CD4-positive, alpha-beta T cell (primary cell): ENCODE measurements at regions not wholly inside any gene's neighbourhood (a gene's known extent, or its start where the extent isn't known, plus 50 kb on each side); places are given as distances from the start of the nearest gene placed in this dataset.

Experiments
- ATAC-seq: fragments of 200-7000 bp; cut with Tn5 transposase; one replicate; pipeline ENCODE4 v1.10.0; 2022; ENCODE audit warnings: mild to moderate bottlenecking; ENCODE audit not compliant: poor library complexity
- CTCF ChIA-PET: fragments of 350-600 bp; sonication (Branson Sonifier 250); formaldehyde crosslinking; loops from one replicate; lab custom pipeline; 2021; ENCODE audit warnings: antibody characterized with exemption, inconsistent platforms; lab: Charles Lee
- POLR2A ChIA-PET: fragments of 350-600 bp; sonication (Branson Sonifier 250); formaldehyde crosslinking; loops from one replicate; lab custom pipeline; 2021; ENCODE audit warnings: antibody characterized with exemption, inconsistent platforms; lab: Charles Lee
- DNase-seq, 14 experiments: peaks; one replicate each; pipeline ENCODE4 v3.0.0-alpha.2; 2013 to 2020; ENCODE audit warnings: mixed read lengths in 2 of 14
- H3K27ac ChIP-seq, 2 donors: one replicate each; pipeline versions ENCODE4 v1.5.1 to v1.7.0; 2013; ENCODE audit warnings: low read length in 2 of 2, low read depth in 1 of 2, mild to moderate bottlenecking in 1 of 2
- H3K27me3 ChIP-seq, 2 experiments: 1 replicate in 1 of 2; 2 replicates in 1 of 2; pipeline versions ENCODE4 v1.6.1 to v1.7.0; 2013; ENCODE audit warnings: low read length in 2 of 2, control low read depth in 1 of 2, mild to moderate bottlenecking in 1 of 2, moderate library complexity in 1 of 2; ENCODE audit not compliant: insufficient read depth in 2 of 2, control insufficient read depth in 1 of 2
- H3K36me3 ChIP-seq: one replicate; pipeline ENCODE4 v1.6.1; 2013; ENCODE audit warnings: low read length, control low read depth; ENCODE audit not compliant: insufficient read depth
- H3K4me1 ChIP-seq: one replicate; pipeline ENCODE4 v1.6.1; 2013; ENCODE audit warnings: low read length, control low read depth; ENCODE audit not compliant: insufficient read depth
- H3K4me3 ChIP-seq: one replicate; pipeline ENCODE4 v1.5.1; 2013; ENCODE audit warnings: mild to moderate bottlenecking, low read length, moderate library complexity
- H3K9me3 ChIP-seq, 2 experiments: 1 replicate in 1 of 2; 2 replicates in 1 of 2; pipeline versions ENCODE4 v1.6.1 to v1.7.0; 2013; ENCODE audit warnings: low read length in 2 of 2, mild to moderate bottlenecking in 2 of 2, control low read depth in 1 of 2, moderate library complexity in 1 of 2; ENCODE audit not compliant: control insufficient read depth in 1 of 2, insufficient read depth in 1 of 2
- H3K27ac Mint-ChIP-seq: one replicate; pipeline ENCODE4 v1.8.0; 2020; ENCODE audit warnings: mixed read lengths
- H3K27me3 Mint-ChIP-seq: one replicate; pipeline ENCODE4 v1.8.0; 2021; ENCODE audit warnings: mixed read lengths
- H3K36me3 Mint-ChIP-seq: one replicate; pipeline ENCODE4 v1.8.0; 2021; ENCODE audit warnings: low read depth, mixed read lengths
- H3K4me1 Mint-ChIP-seq: one replicate; pipeline ENCODE4 v1.8.0; 2021; ENCODE audit warnings: low read depth, mixed read lengths
- H3K4me3 Mint-ChIP-seq: one replicate; pipeline ENCODE4 v1.8.0; 2020; ENCODE audit warnings: mild to moderate bottlenecking, mixed read lengths
- H3K9me3 Mint-ChIP-seq: one replicate; pipeline ENCODE4 v1.8.0; 2020; ENCODE audit warnings: mixed read lengths
- CTCF ChIP-seq: fragments of 200-600 bp; IDR thresholded peaks from one replicate; pipeline ENCODE4 v1.8.0; 2022; ENCODE audit warnings: antibody characterized with exemption, mild to moderate bottlenecking
- intact Hi-C, 2 experiments: fragments of 100-400 bp; cut with DNase I in 1 of 2; cut with micrococcal nuclease in 1 of 2; formaldehyde crosslinking; loops; one replicate each; pipeline versions ENCODE4 v1.15.1 to v1.9.0; 2023 to 2025; cut with DNase I, micrococcal nuclease

- TF ChIP-seq CTCF: no peak
- H3K9me3 ChIP-seq: no peaks in the 10 kb centered on the region
- no peak for ATAC-seq
- Mint-ChIP-seq H3K4me3 (no peak overlapping the region), H3K27ac (peak overlapping the region; percentile 79), H3K27me3 (no peaks in the 10 kb centered on the region), H3K9me3 (peaks cover 2% of the 10 kb centered on the region), H3K36me3 (no peaks in the 10 kb centered on the region), H3K4me1 (peaks cover 72% of the 10 kb centered on the region)
- H3K4me3 ChIP-seq: no peak overlapping the region
- DNase-seq: no peak
- no peaks in the 10 kb centered on the region for H3K27me3 ChIP-seq
- CTCF ChIA-PET: no interaction called here
- POLR2A ChIA-PET: interaction anchor here (0.7 kb wide), 1 partner anchor 12 kb away, joined by 3 read pairs; no protein-coding TSS in a partner anchor
- no peak overlapping the region for H3K27ac ChIP-seq
- H3K36me3 ChIP-seq: no peaks in the 10 kb centered on the region
- intact Hi-C loops: no loop called here
- H3K4me1 ChIP-seq: peaks cover 20% of the 10 kb centered on the region
Measured at GRCh38 chrX:39331082-39331704, 529.9 kb downstream of the MID1IP1 start.

GRCh38 chrX:39333451-39333850 is 532.2 kb downstream of the MID1IP1 start:
- CTCF ChIA-PET: interaction anchor here (0.7 kb wide), 1 partner anchor 112 kb away, joined by 3 read pairs; no protein-coding TSS in a partner anchor
- no peak for ATAC-seq
- H3K36me3 ChIP-seq: no peaks in the 10 kb centered on the region
- H3K4me1 ChIP-seq: peaks cover 31% of the 10 kb centered on the region
- H3K4me3 ChIP-seq: no peak overlapping the region
- H3K36me3 Mint-ChIP-seq: no peaks in the 10 kb centered on the region
- POLR2A ChIA-PET: no interaction called here
- H3K27me3 ChIP-seq: no peaks in the 10 kb centered on the region
- TF ChIP-seq CTCF: no peak
- no peaks in the 10 kb centered on the region for H3K9me3 ChIP-seq
- no peak overlapping the region for H3K4me3 Mint-ChIP-seq
- peaks cover 66% of the 10 kb centered on the region for H3K4me1 Mint-ChIP-seq
- no peak overlapping the region for H3K27ac ChIP-seq
- H3K27ac Mint-ChIP-seq: no peak overlapping the region
- intact Hi-C loops: no loop called here
- H3K9me3 Mint-ChIP-seq: peaks cover 2% of the 10 kb centered on the region
- no peaks in the 10 kb centered on the region for H3K27me3 Mint-ChIP-seq
- no peak for DNase-seq

- peaks cover 29% of the 10 kb centered on the region for H3K4me1 ChIP-seq
- Mint-ChIP-seq H3K9me3 (peaks cover 2% of the 10 kb centered on the region), H3K27me3 (no peaks in the 10 kb centered on the region), H3K27ac (peak overlapping the region; percentile 88), H3K4me1 (peaks cover 48% of the 10 kb centered on the region), H3K4me3 (peak overlapping the region; percentile 25), H3K36me3 (no peaks in the 10 kb centered on the region)
- no peak overlapping the region for H3K4me3 ChIP-seq
- ChIA-PET CTCF (no interaction called here), POLR2A (no interaction called here)
- DNase-seq (peak in 3 of 14 experiments; percentile 15 to 32 (median 25)), ATAC-seq (peak; percentile 19)
- TF ChIP-seq CTCF: no peak
- H3K27me3 ChIP-seq: no peaks in the 10 kb centered on the region
- H3K36me3 ChIP-seq: no peaks in the 10 kb centered on the region
- peak overlapping the region in 1 of 2 donors; percentile 57 for H3K27ac ChIP-seq
- intact Hi-C loops: no loop called here
- H3K9me3 ChIP-seq: no peaks in the 10 kb centered on the region
Measured at GRCh38 chrX:39335513-39336235, 534.4 kb downstream of the MID1IP1 start.
